ENCODE measurements at regions not wholly inside any gene's neighbourhood (a gene's known extent, or its start where the extent isn't known, plus 50 kb on each side); places are given as distances from the start of the nearest gene placed in this dataset.
A peak's percentile ranks its signal among the peaks of the same experiment; 100 is the strongest.
"Not testable (repeated sequence)": the region's sequence is repeated elsewhere in the genome, so short reads cannot be mapped to it uniquely, and the experiment has no call there.

GRCh38 chr20:39762716-39763115, 800.6 kb downstream of the DHX35 start:
- no peak for DNase-seq (ENCODE audit: low read depth in 4 of 4, low spot score in 3 of 4)

- DNase-seq (ENCODE audit: low read depth in 4 of 4, low spot score in 3 of 4), result no peak
These were observed 796.7 kb downstream of the DHX35 start for GRCh38 chr20:39758876-39759275.

GRCh38 chr20:39756828-39757227, 794.7 kb downstream of the DHX35 start:
- no peak for DNase-seq (ENCODE audit: low read depth in 4 of 4, low spot score in 3 of 4)

GRCh38 chr20:39756369-39756768, 794.2 kb downstream of the DHX35 start:
- no peak for DNase-seq (ENCODE audit: low read depth in 4 of 4, low spot score in 3 of 4)

- DNase-seq (ENCODE audit: low read depth in 4 of 4, low spot score in 3 of 4), result peak in 1 of 4 donors; percentile 9
These were observed 790.2 kb downstream of the DHX35 start for GRCh38 chr20:39752262-39752876.

GRCh38 chr20:39751557-39752137, 789.5 kb downstream of the DHX35 start:
- DNase-seq (ENCODE audit: low read depth in 4 of 4, low spot score in 3 of 4), result no peak

- no peak for DNase-seq (ENCODE audit: low read depth in 4 of 4, low spot score in 3 of 4)
These were observed 783.2 kb downstream of the DHX35 start for GRCh38 chr20:39745380-39745779.

- DNase-seq (ENCODE audit: low read depth in 4 of 4, low spot score in 3 of 4), result no peak
These were observed 776.5 kb downstream of the DHX35 start for GRCh38 chr20:39738651-39739050.

GRCh38 chr20:39736434-39737327, 774.5 kb downstream of the DHX35 start:
- DNase-seq (ENCODE audit: low read depth in 4 of 4, low spot score in 3 of 4), result no peak

- DNase-seq (ENCODE audit: low read depth in 4 of 4, low spot score in 3 of 4), result not testable (repeated sequence)
These were observed 763.4 kb downstream of the DHX35 start for GRCh38 chr20:39725513-39725912.

- no peak for DNase-seq (ENCODE audit: low read depth in 4 of 4, low spot score in 3 of 4)
These were observed 757.1 kb downstream of the DHX35 start for GRCh38 chr20:39719293-39719692.

- DNase-seq (ENCODE audit: low read depth in 4 of 4, low spot score in 3 of 4), result no peak
These were observed 755.8 kb downstream of the DHX35 start for GRCh38 chr20:39717936-39718335.

- no peak for DNase-seq (ENCODE audit: low read depth in 4 of 4, low spot score in 3 of 4)
These were observed 754.7 kb downstream of the DHX35 start for GRCh38 chr20:39716796-39717341.

GRCh38 chr20:39713076-39713840, 751.1 kb downstream of the DHX35 start:
- no peak for DNase-seq (ENCODE audit: low read depth in 4 of 4, low spot score in 3 of 4)

- DNase-seq (ENCODE audit: low read depth in 4 of 4, low spot score in 3 of 4), result no peak
These were observed 744.1 kb downstream of the DHX35 start for GRCh38 chr20:39706184-39706663.

- DNase-seq (ENCODE audit: low read depth in 4 of 4, low spot score in 3 of 4), result no peak
These were observed 742.9 kb downstream of the DHX35 start for GRCh38 chr20:39705032-39705431.

- not testable (repeated sequence) for DNase-seq (ENCODE audit: low read depth in 4 of 4, low spot score in 3 of 4)
These were observed 741.2 kb downstream of the DHX35 start for GRCh38 chr20:39703357-39703756.

- DNase-seq (ENCODE audit: low read depth in 4 of 4, low spot score in 3 of 4), result no peak
These were observed 740.7 kb downstream of the DHX35 start for GRCh38 chr20:39702701-39703349.

GRCh38 chr20:39700528-39700927, 738.4 kb downstream of the DHX35 start:
- DNase-seq (ENCODE audit: low read depth in 4 of 4, low spot score in 3 of 4), result no peak

GRCh38 chr20:39699166-39699725, 737.1 kb downstream of the DHX35 start:
- DNase-seq (ENCODE audit: low read depth in 4 of 4, low spot score in 3 of 4), result no peak
